Nephron progenitor cell (in vitro differentiated cells): ENCODE measurements at regions not wholly inside any gene's neighbourhood (a gene's known extent, or its start where the extent isn't known, plus 50 kb on each side); places are given as distances from the start of the nearest gene placed in this dataset.

Experiments used
- DNase-seq: peaks from one replicate; pipeline ENCODE4 v3.0.0; 2021
- H3K27ac Mint-ChIP-seq: 2 replicates; pipeline ENCODE4 v1.8.0; 2021; ENCODE audit warnings: mild to moderate bottlenecking, moderate library complexity, mixed read lengths
- H3K27me3 Mint-ChIP-seq: 2 replicates; pipeline ENCODE4 v1.8.0; 2021; ENCODE audit warnings: mild to moderate bottlenecking, low read depth, mixed read lengths; ENCODE audit not compliant: poor library complexity
- H3K36me3 Mint-ChIP-seq: 2 replicates; pipeline ENCODE4 v1.8.0; 2021; ENCODE audit warnings: low read depth, mixed read lengths
- H3K4me1 Mint-ChIP-seq: 2 replicates; pipeline ENCODE4 v1.8.0; 2021; ENCODE audit warnings: mixed read lengths
- H3K4me3 Mint-ChIP-seq: 2 replicates; pipeline ENCODE4 v1.8.0; 2021; ENCODE audit warnings: mild to moderate bottlenecking, moderate library complexity, mixed read lengths
- H3K9me3 Mint-ChIP-seq: 2 replicates; pipeline ENCODE4 v1.8.0; 2021; ENCODE audit warnings: mild to moderate bottlenecking, moderate library complexity, mixed read lengths
- CTCF ChIP-seq: fragments of 200-600 bp; sonication (generic); IDR thresholded peaks from 2 replicates; pipeline ENCODE4 v1.5.0; 2021; ENCODE audit warnings: antibody characterized with exemption

- Mint-ChIP-seq H3K4me1 (no peaks in the 10 kb centered on the region), H3K9me3 (no peaks in the 10 kb centered on the region), H3K27me3 (peaks cover 4% of the 10 kb centered on the region), H3K27ac (no peak overlapping the region), H3K4me3 (no peak overlapping the region), H3K36me3 (no peaks in the 10 kb centered on the region)
- no peak for DNase-seq
- no peak for TF ChIP-seq CTCF
Measured at GRCh38 chr2:180328795-180329422, 321.8 kb upstream of the CWC22 start.

- no peaks in the 10 kb centered on the region for H3K9me3 Mint-ChIP-seq
- peaks cover 4% of the 10 kb centered on the region for H3K27me3 Mint-ChIP-seq
- TF ChIP-seq CTCF, result no peak
- DNase-seq, result no peak
- no peak overlapping the region for H3K4me3 Mint-ChIP-seq
- H3K4me1 Mint-ChIP-seq, result no peaks in the 10 kb centered on the region
- H3K36me3 Mint-ChIP-seq, result no peaks in the 10 kb centered on the region
- no peak overlapping the region for H3K27ac Mint-ChIP-seq
Measured at GRCh38 chr2:180327185-180327584, 320.1 kb upstream of the CWC22 start.

GRCh38 chr2:180325416-180326120 lies 318.5 kb upstream of the CWC22 start:
- Mint-ChIP-seq H3K36me3 (no peaks in the 10 kb centered on the region), H3K27me3 (peaks cover 7% of the 10 kb centered on the region), H3K27ac (no peak overlapping the region), H3K9me3 (no peaks in the 10 kb centered on the region), H3K4me3 (no peak overlapping the region), H3K4me1 (no peaks in the 10 kb centered on the region)
- no peak for DNase-seq
- TF ChIP-seq CTCF, result no peak

- no peaks in the 10 kb centered on the region for H3K36me3 Mint-ChIP-seq
- peaks cover 7% of the 10 kb centered on the region for H3K27me3 Mint-ChIP-seq
- H3K4me1 Mint-ChIP-seq, result no peaks in the 10 kb centered on the region
- H3K27ac Mint-ChIP-seq, result no peak overlapping the region
- DNase-seq, result no peak
- H3K9me3 Mint-ChIP-seq, result no peaks in the 10 kb centered on the region
- no peak overlapping the region for H3K4me3 Mint-ChIP-seq
- TF ChIP-seq CTCF, result no peak
Measured at GRCh38 chr2:180324182-180324581, 317.1 kb upstream of the CWC22 start.

GRCh38 chr2:180322781-180323180 lies 315.7 kb upstream of the CWC22 start:
- Mint-ChIP-seq H3K9me3 (peaks cover 1% of the 10 kb centered on the region), H3K27me3 (peaks cover 7% of the 10 kb centered on the region), H3K36me3 (no peaks in the 10 kb centered on the region), H3K4me1 (no peaks in the 10 kb centered on the region), H3K4me3 (no peak overlapping the region), H3K27ac (no peak overlapping the region)
- no peak for DNase-seq
- no peak for TF ChIP-seq CTCF
